Stimulated activated CD4-positive, alpha-beta T cell treated with anti-CD3 and anti-CD28 coated beads, Interleukin-15, amount 100 ng/mL, for 48 hours (primary cell): ENCODE measurements at regions not wholly inside any gene's neighbourhood (a gene's known extent, or its start where the extent isn't known, plus 50 kb on each side); places are given as distances from the start of the nearest gene placed in this dataset.

Source experiments
- DNase-seq, 2 donors: peaks; one replicate each; pipeline ENCODE4 v3.0.0-alpha.2; 2020; ENCODE audit warnings: low read depth in 2 of 2

DNA sequence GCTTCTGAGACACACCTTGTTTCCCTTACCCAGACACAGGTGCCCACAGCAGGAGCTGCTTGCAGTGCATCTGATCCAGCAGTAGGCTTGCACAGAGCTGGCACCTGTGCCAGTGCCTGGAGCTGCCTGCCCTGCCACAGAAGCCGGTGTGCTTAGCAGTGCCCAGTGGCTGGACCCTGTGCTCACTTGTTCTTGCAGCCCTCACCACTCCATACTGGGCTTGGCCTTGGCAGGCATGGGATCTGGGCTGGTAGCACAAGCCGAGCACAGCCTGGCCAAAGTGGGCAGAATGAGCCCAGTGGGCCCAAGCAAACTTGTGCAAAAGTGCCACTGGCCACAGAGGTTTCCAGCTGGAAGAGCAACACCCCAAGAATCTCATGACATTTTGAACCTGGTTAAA lies 1950.4 kb downstream of the SUCLG1 start:
- no peak for DNase-seq

DNA sequence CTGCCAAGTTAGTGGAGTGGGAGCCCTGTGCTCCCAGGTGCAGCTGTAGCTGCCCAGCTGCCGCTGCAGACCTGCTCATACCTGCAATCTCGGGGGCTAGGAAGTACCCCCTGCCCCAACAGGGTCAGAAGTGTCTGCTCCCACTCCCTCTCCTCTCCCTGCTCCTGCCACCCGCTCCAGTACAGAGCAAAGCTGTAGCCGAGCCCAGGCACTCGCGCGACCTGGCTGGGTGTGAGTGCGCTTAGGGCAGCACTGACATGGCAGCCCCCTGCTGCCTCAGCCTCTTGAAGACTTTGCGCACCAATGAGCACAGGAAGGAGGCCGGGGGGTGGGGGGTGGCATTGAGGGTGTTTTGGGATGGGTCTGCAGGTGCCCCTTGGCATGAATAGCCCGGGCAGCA lies 1951.4 kb downstream of the SUCLG1 start:
- DNase-seq = no peak

DNA sequence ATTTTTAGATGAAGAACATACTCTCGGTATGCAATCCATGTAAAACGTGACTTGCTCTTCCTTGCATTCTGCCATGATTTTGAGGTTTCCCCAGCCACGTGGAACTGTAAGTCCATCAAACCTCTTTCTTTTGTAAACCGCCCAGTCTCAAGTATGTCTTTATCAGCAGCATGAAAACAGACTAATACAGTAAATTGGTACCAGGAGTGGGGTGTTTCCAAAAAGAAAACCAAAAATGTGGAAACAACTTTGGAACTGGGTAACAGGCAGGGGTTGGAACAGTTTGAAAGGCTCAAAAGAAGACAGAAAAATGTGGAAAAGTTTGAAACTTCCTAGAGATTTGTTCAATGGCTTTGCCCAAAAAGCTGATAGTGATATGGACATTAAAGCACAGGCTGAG lies 1957.9 kb downstream of the SUCLG1 start:
- DNase-seq = no peak

DNA sequence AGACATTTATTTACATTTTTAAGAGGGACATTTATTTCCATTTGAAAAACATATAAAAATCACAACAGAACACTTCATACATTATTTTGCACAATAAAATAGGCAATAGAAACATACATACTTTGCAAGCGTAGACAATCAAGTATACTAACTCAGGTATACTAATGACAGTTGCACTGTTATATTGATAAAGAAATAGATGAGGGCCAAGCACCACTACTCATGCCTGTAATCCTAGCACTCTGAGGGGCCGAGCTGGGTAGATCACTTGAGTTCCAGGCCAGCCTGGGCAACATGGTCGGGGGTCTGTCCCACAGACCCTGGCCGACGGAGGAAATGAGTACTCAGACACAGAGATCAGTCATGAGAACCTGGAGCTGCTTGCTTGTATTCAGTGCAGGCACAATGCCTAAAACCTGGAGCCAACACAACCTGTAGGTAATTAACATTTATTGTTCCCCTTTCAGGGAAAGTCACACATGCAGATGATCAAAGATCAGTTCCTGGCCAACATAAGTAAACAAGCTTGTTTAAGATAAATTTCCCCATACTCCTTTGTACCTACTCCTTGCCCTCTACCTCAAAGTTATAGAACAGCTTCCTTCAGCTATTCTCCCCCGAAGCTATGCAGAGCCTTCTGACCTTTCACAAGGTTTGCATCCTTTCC lies 1960.2 kb downstream of the SUCLG1 start:
- no peak for DNase-seq

DNA sequence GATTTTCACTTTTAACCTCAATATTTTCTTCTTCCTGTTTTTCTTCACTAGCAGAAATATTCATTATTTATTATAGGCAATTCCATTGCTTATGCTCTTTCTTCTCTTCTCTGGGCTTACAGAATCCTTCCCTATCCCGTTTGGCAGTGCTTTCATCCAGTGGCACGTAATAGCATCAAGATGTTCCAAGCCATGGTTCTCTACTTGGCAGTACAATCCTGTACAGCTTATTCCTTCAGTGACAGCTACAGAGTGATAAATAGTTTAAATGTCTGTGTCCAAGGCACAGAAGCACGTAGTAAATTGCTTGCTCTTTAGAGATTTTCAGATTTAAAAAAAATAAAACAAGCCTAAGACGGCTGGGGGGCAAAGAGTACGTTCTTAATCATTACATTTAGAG lies 1964.3 kb downstream of the SUCLG1 start:
- no peak for DNase-seq

DNA sequence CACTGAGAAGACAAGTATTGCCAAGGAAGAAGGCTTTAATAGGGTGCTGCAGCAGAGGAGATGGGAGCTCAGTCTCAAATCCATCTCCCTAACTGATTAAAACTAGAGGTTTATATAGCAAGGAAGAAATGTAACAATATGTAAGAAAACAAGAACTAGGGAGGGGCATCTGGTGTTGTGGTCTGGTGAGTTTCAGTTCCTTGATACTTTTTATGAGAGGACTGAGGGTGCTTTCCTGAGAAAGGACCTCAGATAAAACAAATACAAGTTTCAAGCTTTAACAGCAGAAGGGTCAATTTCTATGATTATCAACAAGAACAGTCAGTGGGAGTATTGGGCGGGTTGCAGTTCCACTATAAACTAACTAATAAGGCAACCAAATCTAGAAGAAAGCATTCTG lies 1967.5 kb downstream of the SUCLG1 start:
- DNase-seq = no peak

DNA sequence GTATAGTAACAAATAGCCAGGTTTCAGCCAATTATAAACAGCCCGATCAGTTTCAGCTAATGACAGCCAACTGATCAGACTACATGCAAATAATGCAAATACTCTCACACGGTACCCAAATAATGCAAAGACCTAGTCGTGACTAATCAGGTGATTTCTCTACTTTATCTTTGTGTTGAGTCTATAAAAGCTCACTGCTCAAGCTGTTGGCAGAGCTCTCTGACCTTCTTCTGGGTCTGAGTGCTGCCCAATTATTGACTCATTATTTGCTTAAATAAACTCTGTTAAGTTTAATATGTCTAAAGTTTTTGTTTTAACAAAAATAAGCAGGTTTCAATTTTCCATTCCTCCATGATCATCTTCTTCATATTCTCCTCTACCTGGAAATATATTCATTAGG lies 1971.7 kb downstream of the SUCLG1 start:
- no peak for DNase-seq

DNA sequence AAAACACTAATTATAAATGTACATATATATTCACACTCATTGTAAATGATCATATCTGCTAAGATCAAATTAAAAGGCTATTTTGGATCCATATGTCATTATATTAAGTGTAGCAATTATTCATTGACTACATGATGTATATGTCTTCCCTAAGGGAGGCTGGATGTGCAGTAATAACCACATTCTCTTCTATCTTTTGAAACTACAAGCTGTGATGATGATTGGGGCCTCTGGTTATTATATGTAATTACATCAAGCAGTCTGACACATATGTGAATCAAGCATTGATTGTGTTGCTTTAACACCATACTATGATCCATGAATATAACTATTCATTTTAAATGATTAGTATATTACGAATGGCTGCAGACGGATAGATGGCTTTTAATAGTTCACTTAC lies 1973.4 kb downstream of the SUCLG1 start:
- no peak for DNase-seq

DNA sequence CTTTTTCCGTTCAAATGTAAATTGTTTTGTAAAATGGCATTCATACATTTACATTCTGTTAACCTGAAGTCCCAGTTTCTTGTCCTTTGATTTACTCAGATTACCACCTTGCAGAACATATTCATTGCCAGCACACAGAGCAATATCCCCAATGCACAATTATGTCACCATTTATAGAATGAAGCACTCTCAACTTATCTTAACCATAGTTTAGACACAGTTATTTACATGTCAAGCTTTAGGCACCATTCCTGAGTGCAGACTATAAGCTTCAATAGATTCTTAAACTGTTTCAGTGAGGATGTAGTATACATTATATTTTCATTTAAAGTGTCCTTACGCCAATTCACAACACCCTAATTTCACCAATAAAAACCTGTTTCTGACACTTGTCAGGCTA lies 1977.9 kb downstream of the SUCLG1 start:
- DNase-seq = no peak

DNA sequence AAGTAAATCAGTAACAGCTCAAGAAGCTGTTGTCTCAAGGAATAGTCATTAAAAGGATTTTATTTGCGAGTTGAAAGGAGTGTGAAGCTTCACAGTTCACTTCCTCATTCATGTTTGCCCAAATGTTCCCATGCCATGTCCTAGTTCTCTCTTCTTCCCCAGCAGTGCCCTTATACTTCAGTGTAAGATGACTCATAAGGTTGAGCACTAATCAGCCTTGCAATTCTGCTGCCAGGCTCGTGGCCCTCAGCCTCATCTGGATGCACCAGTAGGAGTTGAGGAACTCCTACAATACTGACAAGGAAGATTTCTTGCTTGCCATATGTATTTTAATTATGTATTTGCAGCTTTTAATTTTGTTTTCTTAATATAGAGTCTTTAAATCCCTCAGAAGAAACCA lies 1980.4 kb downstream of the SUCLG1 start:
- no peak for DNase-seq

DNA sequence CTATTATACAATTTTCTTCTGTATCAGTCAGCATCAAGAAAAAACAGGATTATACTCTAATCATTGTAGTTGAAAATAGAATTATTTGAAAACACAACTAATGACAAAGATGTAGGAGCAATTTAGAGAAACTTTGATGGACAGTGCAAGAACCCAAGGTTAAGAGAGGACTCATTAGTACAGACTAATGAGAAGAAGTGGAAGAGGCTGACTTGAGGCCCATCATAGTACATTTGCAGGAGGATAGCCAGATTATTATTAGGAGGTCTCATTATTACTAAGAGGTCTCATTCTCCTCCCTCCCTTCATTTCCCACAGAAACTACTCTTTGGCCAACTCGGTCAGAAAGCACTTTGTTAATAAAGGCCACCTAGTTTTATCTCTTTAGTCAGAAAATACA lies 1983.0 kb downstream of the SUCLG1 start:
- no peak for DNase-seq

DNA sequence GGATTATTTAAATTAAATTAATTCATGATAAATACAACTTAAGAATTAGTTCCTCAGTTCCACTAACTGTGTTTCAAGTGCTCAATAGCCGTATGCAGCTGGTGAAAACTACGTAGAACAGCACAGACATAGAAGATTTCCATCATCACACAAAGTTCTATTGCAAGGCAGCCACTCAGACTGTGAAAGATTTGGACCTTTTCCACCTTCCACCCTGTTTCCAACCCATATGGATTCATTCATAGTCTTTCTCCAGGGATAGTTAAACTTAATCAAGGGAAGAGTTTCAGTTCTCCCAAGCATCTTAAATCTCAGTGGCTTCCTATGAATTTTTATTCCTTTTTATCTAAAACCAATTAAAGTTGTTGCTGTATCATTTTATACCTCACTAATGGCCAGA lies 2030.8 kb downstream of the SUCLG1 start:
- no peak for DNase-seq

DNA sequence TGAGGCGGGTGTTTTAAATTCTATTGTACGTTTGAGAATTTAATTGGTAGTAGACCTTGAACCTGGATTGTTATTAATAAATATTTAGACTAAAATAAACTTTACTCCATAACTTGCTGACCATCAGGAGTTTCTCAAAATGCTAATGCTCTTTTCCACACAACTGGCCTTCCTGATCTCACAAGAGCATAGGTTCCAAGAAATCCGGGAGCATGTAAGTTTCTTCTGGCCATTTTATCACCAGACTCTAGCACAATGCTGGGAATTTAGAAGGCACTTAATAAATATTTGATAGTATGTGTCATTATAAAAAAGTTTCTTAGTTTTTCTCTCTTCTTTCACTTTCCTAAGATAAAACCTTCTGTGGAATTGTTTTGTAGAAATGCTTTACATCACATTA lies 2047.1 kb downstream of the SUCLG1 start:
- no peak for DNase-seq

DNA sequence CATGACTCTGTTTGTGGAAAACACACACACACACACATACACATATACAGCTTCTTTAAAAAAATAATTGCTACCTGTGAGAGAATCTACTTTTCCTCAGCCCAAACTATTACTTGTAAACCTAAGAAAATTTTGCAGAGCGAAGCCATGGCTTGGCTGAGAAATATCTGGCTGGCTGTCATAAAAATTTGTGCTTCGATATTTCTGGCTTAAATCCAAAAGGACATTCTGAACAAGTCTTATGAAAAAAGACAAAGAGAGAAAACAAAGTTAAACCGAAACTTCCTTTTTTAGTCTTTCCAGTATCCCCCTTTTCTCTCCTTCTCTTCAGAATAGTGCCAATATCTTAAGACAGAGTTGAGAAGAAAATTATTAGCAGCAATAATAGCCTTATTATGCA lies 2048.0 kb downstream of the SUCLG1 start:
- no peak for DNase-seq

DNA sequence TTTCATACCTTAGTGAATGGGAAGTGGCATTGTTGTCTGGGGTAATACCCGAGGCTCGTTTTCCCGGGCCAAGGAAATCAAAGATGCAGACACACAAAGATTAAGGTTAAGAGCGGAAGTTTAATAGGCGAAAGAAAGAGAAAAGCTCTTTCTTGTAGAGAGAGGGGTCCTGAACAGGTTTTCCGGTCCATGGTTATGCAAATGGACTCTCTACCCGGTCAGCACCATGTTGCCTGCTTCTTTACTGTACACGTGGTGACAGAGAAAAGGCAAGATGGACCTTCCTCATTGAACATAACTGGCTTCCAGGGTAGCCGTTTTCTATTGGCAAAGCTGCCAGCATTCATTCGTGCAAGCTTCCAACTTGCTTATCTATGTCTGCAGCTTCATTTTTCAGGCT lies 2063.5 kb downstream of the SUCLG1 start:
- DNase-seq = no peak

DNA sequence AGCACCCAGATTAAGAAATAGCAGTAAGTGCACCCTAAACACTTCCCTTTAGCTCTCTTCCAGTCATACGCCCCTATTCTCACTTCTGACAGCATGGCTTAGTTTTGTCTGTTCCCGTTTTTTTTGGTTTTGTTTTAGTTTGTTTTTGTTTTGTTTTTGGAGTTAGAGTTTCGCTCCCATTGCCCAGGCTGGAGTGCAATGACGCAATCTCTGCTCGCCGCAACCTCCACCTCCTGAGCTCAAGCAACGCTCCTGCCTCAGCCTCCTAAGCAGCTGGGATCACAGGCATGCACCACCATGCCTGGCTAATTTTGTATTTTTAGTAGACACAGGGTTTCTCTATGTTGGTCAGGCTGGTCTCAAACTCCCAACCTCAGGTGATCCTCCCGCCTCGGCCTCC lies 2067.7 kb downstream of the SUCLG1 start:
- DNase-seq = no peak

DNA sequence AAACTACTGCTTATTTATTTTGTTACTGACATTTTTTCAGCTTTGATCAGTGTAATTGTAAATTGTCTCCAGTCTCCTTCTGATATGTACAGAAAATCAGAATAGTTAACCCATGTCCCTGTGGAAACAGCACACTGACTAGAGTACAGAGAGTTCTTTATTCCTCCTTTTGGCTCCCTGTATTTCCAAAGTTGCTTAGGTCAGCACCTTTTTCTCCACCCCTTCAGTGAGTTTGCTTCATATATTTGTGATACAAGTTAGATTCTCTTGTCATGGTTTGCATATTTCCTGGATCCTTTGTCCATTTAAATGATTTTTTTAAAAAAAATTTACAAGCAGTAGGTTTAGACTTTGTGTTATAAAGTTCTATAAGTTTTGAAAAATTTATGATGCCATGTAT lies 2051.1 kb upstream of the LRRTM1 start:
- no peak for DNase-seq

DNA sequence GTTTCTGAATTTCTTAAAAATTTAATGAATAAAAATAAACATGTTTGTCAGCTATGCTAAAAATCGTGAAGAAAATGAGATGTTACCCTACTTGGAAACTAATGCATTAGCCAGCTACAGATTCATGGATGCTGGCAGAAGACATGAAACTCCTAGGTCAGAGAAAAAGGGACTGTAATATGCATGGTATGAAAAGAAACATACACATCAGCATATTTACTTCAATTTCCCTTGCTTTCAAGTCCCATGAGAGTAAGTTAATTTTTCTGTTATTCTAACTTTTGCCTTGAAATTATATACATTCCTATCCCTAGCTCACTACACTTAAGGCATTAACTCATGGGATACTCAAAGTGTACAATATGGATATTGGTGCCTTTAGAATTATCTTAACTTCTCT lies 2041.4 kb upstream of the LRRTM1 start:
- no peak for DNase-seq

DNA sequence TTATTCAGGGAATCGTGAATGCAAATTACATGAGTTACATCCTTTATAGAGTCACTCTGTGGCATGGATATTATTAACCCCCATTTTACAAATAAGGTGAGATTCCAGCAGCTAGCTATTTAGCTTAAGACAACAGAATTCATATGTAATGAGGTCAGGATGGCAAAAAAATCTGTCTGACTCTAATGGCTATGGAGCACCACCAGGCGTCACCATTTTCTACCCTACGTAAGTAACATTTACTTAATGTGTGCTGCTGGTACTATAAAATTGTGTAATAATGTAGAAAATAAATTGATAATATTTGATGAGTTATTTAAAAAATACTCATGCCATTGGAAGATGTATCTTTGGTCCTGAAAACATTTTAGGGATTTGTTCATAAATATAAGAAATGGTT lies 2040.1 kb upstream of the LRRTM1 start:
- no peak for DNase-seq

DNA sequence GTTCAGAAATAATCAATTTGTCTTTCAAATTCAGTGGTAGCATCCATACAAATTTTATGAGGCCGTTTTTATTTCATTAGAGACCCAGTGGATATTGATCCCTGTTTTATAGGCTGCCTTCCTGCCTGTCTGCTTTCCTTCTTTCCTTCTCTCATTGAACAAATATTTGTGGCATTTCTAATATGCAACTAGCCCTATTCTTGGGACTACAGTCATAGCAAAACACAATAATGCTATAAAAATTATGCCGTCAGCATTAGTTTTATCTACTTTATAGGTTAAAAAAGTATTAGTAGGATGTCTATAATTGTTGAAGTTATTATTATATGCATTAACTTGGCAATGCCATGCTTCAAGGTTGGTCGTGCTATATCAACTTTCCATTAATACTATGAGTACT lies 2037.8 kb upstream of the LRRTM1 start:
- DNase-seq = no peak

DNA sequence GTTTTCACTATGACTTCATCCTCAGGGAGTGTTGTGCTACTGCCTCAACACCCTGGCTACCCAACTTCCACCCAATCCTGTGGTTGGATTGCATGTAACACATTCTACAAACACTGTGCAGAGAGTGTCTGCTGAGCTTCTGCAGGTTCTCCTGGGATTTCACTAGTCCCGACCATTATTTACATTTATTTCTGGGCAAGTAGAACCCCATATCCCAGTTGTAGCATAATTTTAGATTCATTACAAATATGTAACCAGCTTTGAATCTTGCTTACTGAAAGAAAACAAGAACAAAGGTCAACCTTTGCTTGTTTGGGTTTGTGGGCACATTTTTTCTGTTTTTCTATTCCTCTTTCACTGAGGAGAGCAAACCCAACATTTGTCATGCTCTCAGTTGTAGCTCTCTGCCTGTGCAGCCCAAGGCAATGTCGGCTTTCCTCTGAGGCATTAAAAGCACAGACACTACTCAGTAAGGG lies 2036.1 kb upstream of the LRRTM1 start:
- DNase-seq = no peak

DNA sequence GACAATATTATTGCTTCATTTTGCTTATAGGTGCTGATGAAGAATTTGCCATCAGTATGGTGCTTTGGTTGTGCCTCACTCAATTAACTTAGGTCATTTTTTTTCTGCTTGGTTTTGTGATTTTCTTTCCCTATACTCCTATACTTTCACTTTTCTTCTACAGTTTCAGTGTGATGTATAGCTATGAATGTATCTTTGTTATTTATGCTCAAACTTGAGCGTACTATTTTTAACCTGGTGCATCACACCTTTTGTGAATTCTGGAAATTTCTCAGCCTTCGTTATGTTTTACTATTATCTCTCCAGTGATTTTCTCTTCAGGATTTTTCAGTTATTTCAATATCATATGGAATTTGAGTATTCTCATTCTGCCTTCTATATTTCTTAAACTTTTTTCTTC lies 2035.3 kb upstream of the LRRTM1 start:
- DNase-seq = no peak

DNA sequence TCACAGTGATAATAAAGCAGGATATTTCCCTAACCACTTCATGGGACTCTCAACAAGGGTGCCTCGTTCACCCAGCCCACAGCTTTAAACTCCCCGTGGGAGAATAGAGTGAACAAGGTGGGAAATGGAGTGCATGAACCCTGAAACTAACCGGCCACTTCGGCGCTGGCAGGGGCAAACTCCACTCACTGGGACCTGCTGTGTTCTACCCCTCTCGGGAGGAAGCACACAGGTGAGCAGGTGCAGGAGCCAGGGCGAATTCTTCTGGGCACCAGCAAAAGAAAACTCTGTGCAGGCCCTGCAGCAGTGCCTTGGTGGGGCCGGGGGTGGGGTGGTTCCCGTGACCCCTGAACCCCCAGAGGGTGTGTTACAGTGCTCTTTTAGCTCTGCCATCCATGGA lies 2029.1 kb upstream of the LRRTM1 start:
- DNase-seq = no peak

DNA sequence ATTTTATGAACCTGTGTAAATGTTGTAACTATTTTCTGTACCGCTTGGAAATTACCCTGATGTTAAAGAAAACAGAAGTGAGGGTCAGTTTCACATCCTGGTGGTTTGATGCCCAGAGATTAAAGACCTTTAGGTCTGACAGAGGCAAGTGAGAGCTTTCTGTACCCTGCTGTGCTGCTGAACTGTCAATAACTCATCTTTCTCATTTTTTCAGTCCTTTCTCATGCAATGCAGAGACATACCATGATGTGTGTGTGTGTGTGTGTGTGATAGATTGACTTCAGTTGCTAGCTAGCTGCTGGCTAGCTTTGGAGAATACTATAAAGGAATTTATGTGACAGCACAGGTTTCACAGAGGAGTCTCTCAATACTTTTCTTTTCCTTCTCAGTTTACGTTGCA lies 2025.6 kb upstream of the LRRTM1 start:
- DNase-seq = no peak
